GM19035 (cell line): ENCODE measurements at regions not wholly inside any gene's neighbourhood (a gene's known extent, or its start where the extent isn't known, plus 50 kb on each side); places are given as distances from the start of the nearest gene placed in this dataset.

ENCODE experiments used
- ATAC-seq: cut with Tn5 transposase; IDR thresholded peaks from one replicate; pipeline ENCODE4 v1.9.1; 2021; ENCODE audit not compliant: unreplicated experiment

DNA sequence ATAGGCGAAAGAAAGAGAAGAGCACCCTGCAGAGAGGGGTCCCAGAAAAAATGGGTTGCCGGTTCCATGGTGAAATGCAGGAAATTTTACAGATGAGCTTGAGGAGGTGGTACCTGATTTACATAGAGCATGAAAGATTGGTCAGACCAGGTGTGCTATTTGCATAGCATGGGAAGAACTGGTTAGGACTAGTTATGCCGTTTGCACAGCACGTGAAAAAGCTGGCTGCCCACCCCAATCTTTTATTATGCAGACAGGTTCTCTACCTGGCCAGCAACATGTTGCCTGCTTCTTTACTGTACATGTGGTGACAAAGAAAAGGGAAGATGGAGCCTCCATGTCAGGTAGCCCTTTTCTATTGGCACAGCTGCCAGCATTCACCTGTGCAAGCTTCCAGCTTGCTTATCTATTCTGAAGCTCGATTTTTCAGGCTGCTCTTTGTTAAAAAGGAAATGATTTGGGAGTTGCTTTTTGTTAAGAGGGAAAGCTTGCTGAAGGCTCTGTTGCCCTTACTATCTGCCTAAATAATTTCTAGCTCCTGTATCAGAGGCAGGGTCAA is 62.9 kb upstream of the ELK3 start:
- no peak for ATAC-seq

DNA sequence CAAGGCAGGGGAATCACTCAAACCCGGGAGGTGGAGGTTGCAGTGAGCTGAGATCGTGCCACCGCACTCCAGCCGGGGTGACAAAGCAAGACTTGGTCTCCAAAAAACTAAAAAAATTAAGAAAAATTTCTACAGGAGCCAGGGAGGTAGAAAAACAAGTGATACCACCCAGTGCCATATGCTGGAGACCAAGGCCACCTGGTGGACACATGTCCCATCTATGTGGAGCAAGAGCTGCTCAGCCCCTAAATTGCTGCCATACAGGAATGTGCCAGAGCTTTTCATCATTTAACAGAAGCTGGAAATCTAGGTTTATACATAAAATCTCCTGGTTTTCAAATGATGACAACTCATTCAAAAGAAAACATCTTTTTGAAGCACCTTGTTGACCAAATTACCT is 61.4 kb upstream of the ELK3 start:
- no peak for ATAC-seq

DNA sequence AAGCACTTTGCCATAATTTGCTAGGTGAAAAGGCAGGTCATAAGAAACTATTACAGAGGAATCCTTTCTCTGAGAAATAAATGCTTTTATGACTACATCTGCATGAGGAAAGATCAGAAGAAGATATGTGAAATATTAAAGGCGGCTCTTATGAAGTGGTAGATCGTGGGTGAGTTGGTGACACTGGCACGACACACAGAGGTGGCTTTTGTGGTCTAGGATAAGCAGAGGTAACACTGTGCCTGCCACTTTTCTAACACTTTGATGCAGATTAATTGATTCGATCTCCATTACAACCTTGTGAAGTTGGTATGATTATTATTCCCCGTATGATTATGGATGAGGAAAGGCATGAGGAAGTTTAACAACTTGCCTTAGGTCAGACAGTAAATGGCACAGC is 60.0 kb upstream of the ELK3 start:
- no peak for ATAC-seq

DNA sequence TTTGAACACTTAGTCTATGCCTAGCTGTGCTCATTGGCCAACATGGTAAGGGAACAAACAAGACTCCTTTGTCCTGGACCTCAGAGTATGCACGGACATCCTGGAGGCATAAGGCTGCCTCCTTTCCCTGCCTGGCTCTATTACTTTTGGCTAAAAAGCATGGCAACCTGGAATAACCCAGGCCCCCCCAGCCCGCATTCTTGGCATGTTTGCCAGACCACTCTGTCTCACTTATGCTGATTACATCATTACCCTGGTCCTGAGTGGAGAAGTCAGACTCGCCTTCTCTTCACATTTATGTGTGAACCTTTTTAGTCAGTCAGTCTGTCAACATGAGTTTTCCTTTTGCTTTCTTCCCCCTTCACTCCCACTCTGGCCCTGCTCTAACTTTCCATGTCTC is 58.0 kb upstream of the ELK3 start:
- no peak for ATAC-seq

DNA sequence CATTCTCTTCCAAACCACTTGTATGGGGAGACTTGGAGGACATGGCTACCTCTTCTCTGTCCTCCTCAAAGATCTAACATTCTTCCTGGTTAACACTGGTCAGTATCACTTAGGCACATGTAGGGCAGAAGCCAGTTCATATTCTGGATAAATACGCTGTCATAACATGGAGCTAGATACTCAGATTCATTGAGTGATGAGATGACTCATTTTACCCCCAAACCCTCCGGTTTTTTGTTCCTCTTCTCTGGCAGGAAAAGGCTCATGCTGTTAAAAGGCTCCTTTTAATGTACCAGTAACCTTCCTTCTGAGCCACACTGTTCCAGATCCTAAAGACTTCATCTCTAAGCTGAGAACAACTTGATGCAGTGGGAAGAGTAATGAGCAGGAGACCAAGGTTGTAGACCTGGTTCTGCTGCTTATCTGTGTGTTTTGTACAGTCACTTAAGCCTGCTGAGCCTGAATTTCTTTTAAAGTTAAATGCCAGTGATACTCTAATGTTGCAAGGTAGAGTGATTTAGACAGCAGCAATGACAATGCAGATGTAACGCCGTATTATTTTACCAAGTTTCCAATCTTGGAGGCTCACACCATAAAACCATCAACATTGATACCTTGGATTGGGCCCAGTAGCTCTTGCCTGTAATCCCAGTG is 57.3 kb upstream of the ELK3 start:
- no peak for ATAC-seq

DNA sequence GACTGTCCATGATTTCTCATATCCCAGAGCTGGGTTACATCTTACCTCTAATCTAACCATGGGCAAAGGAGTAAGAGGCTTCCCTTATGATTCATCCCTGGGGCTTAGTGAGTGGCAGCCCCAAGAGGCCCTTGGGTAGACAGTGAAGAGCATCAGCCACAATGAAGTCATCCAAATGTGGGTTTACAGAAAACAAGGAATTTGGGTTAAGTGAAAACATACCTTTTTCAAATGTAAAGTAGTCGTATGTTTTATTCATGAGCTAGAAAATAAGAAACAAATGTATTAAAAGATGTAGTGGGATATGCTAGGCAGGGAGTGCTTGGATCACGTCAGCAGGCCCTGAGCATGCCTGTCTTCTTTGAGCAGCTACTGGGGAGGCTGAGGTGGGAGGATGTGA is 54.0 kb upstream of the ELK3 start:
- ATAC-seq = no peak

DNA sequence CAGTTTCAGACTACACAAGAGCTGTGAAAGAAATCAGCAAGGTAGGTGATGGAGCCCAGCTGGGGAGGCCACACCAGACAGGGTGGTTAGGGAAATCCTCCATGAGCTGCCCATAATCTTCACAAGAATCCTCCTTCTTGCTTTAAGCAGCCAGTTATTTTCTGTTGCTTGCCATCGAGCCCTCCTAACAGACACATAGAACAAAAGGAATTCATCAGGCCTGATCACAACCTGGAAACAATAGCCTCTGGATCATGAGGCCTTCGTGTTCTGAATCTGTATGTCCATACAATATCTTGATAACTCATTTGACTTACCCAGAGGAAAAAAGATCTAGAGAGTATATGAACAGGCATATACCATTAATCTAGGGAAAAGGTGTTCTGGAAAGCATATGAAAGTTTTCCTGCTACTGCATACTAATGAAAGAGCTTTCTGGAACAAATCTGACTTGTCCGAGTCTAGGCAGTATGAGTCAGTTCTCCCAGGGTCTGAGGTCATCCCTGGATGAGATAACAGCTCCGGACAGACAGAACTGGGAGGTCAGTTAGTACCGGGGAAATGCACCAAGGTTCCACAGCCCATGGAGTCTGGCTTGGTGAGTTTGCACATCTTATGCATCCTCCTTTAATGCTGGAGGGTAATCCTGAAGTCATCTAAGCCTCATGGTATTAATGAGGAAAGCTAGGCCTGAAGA is 52.8 kb upstream of the ELK3 start:
- ATAC-seq = no peak

DNA sequence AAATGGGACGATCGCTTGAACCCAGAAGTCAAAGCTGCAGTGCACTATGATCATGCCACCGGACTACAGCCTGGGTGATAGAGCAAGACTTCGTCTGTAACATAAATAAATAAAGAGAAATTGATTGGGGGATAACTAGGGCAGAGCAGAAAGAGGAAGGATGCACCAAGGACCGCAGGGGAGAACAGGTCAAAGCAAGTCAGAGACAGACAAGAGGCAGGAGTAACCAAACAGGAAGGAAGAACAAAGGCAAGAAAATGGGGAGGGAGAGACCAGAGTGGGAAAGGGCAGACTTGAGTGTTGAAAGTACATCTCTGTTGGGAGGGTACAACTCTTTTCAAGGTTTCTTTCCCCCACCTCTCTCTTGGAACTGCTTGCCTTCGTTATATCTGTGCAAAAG is 50.8 kb upstream of the ELK3 start:
- no peak for ATAC-seq

DNA sequence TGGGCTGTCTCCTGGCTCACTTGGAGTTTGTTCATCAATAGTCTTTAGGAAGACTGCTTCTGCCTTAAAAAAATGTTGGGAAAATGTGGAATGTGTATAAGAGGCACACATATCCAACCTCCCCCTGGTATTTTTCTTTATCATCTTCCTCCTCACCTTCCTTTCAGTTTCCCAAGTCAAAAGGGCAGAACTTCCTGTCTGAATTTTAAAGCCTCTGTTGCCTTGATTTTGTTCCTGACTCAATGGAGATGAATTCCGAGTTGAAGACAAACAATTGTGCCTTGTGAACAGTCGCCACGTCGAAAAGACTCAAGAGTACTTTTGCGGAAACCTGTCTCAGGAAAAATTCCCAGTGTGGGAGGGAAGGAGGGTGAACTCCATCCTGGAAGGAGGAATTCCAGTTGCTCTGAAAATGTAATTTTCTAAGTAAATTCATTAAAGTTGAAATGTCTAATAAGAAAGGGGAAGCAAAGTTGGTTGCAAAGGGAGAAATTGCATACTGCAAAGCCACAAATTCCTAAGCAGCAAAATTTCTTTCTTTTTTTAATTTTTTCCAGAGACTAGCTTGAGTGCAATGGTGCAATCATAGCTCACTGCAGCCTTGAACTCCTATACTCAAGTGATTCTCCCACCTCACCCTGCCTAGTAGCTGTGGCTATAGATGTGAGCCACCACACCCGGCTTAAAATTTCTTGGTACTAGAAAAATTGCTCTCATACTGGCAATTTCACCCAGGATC is 50.2 kb upstream of the ELK3 start:
- ATAC-seq = no peak
